ENCODE measurements at regions not wholly inside any gene's neighbourhood (a gene's known extent, or its start where the extent isn't known, plus 50 kb on each side); places are given as distances from the start of the nearest gene placed in this dataset.

DNA sequence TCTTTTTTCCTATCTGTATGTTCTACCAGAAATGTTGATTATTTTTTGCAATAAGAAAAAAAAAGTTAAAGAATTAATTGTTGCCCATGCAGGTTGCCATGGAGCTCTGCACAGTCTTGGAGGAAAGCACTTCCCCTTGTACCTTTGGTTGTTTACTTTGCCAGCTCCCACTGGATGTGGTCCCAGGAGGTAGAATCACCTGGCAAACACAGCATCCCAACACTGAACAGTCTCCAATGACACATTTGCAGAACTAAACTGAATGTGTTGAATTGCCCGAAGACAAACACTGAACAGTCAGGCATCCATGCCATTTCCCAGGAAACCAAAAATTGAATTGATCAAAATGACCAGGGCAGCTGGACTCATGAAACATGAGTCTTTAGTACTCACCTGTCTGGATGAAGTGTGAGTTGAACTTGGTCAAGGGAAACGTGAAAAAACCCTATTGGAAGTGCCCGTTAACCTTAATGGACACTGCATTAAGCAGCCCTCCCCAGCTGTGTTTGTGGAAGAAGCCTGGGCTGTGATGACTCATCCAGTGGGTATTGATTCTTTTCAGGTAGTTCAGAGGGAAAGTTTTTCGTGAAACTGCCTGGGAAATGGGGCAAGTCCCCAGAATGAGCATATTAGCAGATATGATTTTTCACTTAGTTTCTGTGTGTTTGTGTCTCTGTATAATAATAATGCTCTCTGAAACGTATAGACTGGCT is 284.7 kb upstream of the STT3B start:
- in situ Hi-C loops (cut with MboI; ENCODE audit: low sequenced_read_pairs), result no loop called here
- Histone ChIP-seq H3K36me3 (replicated peaks) (no peaks in the 10 kb centered on the region), H3K4me3 (no peak overlapping the region), H3K9me3 (no peaks in the 10 kb centered on the region), H3K4me1 (no peaks in the 10 kb centered on the region), H3K27me3 (ENCODE audit: low read depth) (no peaks in the 10 kb centered on the region)
- DNase-seq (ENCODE audit: low spot score in 2 of 2), result no peak

GRCh38 chr3:31248563-31248992 is 284.1 kb upstream of the STT3B start:
- no peak for DNase-seq (ENCODE audit: low spot score in 2 of 2)
- Histone ChIP-seq H3K4me3 (no peak overlapping the region), H3K27me3 (ENCODE audit: low read depth) (no peaks in the 10 kb centered on the region)

DNA sequence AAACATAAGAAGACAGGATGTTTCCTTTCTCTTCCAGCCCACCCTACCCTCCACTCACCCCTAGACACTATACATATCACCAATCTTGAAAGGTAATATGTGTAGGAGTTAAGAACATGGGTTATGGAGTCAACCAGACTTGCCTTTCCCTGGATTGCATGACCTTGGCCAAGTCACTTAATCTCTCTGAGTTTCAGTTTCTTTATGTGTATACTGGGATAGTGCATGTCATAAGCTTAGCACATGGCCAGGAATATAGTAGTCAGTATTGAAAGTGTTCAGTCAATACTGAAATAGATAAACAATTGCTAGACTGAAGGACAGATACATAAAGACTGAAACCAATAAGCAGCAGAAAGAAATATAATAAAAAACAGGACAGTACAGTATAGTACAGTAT is 283.2 kb upstream of the STT3B start:
- Histone ChIP-seq H3K4me1 (no peaks in the 10 kb centered on the region), H3K27me3 (ENCODE audit: low read depth) (no peaks in the 10 kb centered on the region), H3K4me3 (no peak overlapping the region), H3K9me3 (no peaks in the 10 kb centered on the region), H3K36me3 (replicated peaks) (no peaks in the 10 kb centered on the region)
- no peak for DNase-seq (ENCODE audit: low spot score in 2 of 2)
- in situ Hi-C loops (cut with MboI; ENCODE audit: low sequenced_read_pairs), result no loop called here

More at GRCh38 chr3:31248563-31248992, 284.1 kb upstream of the STT3B start:
- Histone ChIP-seq H3K4me1 (no peaks in the 10 kb centered on the region), H3K36me3 (replicated peaks) (no peaks in the 10 kb centered on the region), H3K9me3 (no peaks in the 10 kb centered on the region)
- in situ Hi-C loops (cut with MboI; ENCODE audit: low sequenced_read_pairs), result no loop called here

GRCh38 chr3:31250116-31250777 is 282.5 kb upstream of the STT3B start:
- DNase-seq (ENCODE audit: low spot score in 2 of 2), result no peak
- no peaks in the 10 kb centered on the region for H3K27me3 ChIP-seq (ENCODE audit: low read depth)
- no peaks in the 10 kb centered on the region for H3K4me1 ChIP-seq
- no peaks in the 10 kb centered on the region for H3K9me3 ChIP-seq
- in situ Hi-C loops (cut with MboI; ENCODE audit: low sequenced_read_pairs), result no loop called here
- H3K4me3 ChIP-seq, result no peak overlapping the region
- no peaks in the 10 kb centered on the region for H3K36me3 ChIP-seq (replicated peaks)

DNA sequence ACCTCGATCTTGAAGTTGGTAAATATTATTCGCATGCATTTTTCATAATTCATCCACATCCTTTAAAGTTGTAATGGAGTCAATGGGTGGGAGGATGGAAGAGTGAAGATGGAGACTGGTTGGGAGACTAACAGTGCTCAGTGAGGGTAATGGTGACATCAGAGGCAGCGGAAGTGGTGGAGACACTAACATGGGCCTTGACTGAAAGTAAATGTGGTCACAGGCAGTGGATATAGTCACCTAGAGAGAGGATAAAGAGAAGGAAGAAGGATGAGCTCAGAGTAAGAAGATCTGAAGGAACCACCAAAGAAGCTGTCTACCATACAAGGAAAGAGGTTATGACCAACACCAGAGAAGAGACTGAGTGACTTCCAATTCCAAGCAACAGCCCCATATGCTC is 281.6 kb upstream of the STT3B start:
- Histone ChIP-seq H3K27me3 (ENCODE audit: low read depth) (no peaks in the 10 kb centered on the region), H3K4me1 (no peaks in the 10 kb centered on the region), H3K9me3 (no peaks in the 10 kb centered on the region), H3K36me3 (replicated peaks) (no peaks in the 10 kb centered on the region), H3K4me3 (no peak overlapping the region)
- DNase-seq (ENCODE audit: low spot score in 2 of 2), result no peak
- in situ Hi-C loops (cut with MboI; ENCODE audit: low sequenced_read_pairs), result no loop called here

DNA sequence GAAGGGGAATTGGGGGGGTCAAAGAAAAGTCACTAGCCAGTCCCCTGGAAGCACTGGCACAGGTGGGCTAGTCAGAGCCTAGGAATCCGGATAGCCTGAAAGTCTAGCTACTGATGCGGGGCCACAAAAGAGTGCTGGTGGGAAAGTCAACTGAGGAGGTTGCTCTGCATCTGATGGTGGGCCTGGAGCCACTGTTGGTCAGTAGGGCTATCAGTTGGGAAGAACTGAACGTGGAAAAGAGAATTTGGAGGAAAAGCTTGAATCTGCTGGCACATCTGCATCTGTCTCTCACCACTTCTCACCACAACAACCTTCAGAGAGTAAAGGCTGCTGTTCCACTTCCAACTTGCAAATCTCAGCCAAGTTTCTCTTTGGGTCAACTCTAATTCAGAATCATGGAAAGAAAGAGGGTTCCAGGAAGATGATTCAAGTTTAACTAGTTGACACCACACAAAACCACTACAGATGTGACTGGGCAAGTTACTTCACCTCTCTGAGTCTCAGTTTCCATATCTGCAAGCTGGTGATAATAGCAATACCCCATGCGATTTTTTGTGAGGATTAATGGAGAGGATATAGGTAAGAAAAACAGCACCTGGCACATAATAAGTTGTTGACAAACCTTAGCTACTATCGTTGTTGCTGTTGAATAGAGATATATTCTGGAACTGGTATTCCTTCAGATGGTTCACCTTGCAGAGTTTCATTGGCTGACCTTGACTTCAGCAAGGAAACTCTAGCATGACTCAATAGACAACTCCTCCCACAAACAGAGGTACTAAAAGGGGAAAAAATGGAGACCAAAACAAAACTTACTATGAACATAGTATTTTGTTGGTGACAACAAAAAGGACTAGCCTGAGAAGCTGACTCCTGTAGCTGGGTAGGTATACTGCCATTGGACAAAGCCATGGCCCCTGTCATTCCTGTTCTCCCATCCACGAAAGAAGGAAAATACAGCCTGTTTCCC is 280.2 kb upstream of the STT3B start:
- H3K4me1 ChIP-seq, result no peaks in the 10 kb centered on the region
- no peak overlapping the region for H3K4me3 ChIP-seq
- H3K27me3 ChIP-seq (ENCODE audit: low read depth), result no peaks in the 10 kb centered on the region
- no peaks in the 10 kb centered on the region for H3K9me3 ChIP-seq
- DNase-seq (ENCODE audit: low spot score in 2 of 2), result no peak
- no peaks in the 10 kb centered on the region for H3K36me3 ChIP-seq (replicated peaks)
- in situ Hi-C loops (cut with MboI; ENCODE audit: low sequenced_read_pairs), result no loop called here

DNA sequence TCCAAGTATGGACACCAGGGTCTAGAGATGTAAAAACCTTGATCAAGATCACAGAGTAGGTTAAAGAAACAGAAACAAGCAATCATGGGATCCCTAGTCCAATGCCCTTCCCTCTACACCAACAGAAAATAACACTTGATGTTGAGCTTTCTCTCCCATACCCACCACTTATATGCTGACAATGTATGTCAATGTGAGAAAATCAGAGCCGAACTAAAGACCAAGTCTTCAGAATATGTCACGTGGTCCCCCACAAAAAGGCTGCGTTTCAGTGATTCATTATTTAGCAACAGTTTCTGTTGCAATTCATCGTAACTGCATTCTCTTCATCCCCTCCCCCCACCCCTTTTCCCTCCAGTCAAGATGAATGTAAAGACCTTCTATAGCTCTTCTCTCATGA is 278.9 kb upstream of the STT3B start:
- Histone ChIP-seq H3K4me3 (no peak overlapping the region), H3K4me1 (no peaks in the 10 kb centered on the region), H3K36me3 (replicated peaks) (no peaks in the 10 kb centered on the region), H3K27me3 (ENCODE audit: low read depth) (no peaks in the 10 kb centered on the region), H3K9me3 (no peaks in the 10 kb centered on the region)
- no peak for DNase-seq (ENCODE audit: low spot score in 2 of 2)
- in situ Hi-C loops (cut with MboI; ENCODE audit: low sequenced_read_pairs), result no loop called here

GRCh38 chr3:31254483-31254882 is 278.2 kb upstream of the STT3B start:
- Histone ChIP-seq H3K27me3 (ENCODE audit: low read depth) (no peaks in the 10 kb centered on the region), H3K9me3 (no peaks in the 10 kb centered on the region), H3K4me3 (no peak overlapping the region), H3K36me3 (replicated peaks) (no peaks in the 10 kb centered on the region), H3K4me1 (no peaks in the 10 kb centered on the region)
- DNase-seq (ENCODE audit: low spot score in 2 of 2), result no peak
- in situ Hi-C loops (cut with MboI; ENCODE audit: low sequenced_read_pairs), result no loop called here

- DNase-seq (ENCODE audit: low spot score in 2 of 2), result no peak
- Histone ChIP-seq H3K27me3 (ENCODE audit: low read depth) (no peaks in the 10 kb centered on the region), H3K4me1 (no peaks in the 10 kb centered on the region), H3K4me3 (no peak overlapping the region), H3K9me3 (no peaks in the 10 kb centered on the region), H3K36me3 (replicated peaks) (no peaks in the 10 kb centered on the region)
- in situ Hi-C loops (cut with MboI; ENCODE audit: low sequenced_read_pairs), result no loop called here
Measured at GRCh38 chr3:31255007-31255581, 277.6 kb upstream of the STT3B start.

- no peaks in the 10 kb centered on the region for H3K4me1 ChIP-seq
- no peak for DNase-seq (ENCODE audit: low spot score in 2 of 2)
- no peaks in the 10 kb centered on the region for H3K9me3 ChIP-seq
- H3K36me3 ChIP-seq (replicated peaks), result no peaks in the 10 kb centered on the region
- H3K27me3 ChIP-seq (ENCODE audit: low read depth), result no peaks in the 10 kb centered on the region
- H3K4me3 ChIP-seq, result no peak overlapping the region
- in situ Hi-C loops (cut with MboI; ENCODE audit: low sequenced_read_pairs), result no loop called here
Measured at GRCh38 chr3:31262201-31262600, 270.5 kb upstream of the STT3B start.

GRCh38 chr3:31263897-31264296 is 268.8 kb upstream of the STT3B start:
- in situ Hi-C loops (cut with MboI; ENCODE audit: low sequenced_read_pairs), result no loop called here
- Histone ChIP-seq H3K9me3 (no peaks in the 10 kb centered on the region), H3K36me3 (replicated peaks) (no peaks in the 10 kb centered on the region), H3K4me1 (no peaks in the 10 kb centered on the region), H3K27me3 (ENCODE audit: low read depth) (no peaks in the 10 kb centered on the region), H3K4me3 (no peak overlapping the region)
- DNase-seq (ENCODE audit: low spot score in 2 of 2), result no peak

GRCh38 chr3:31265646-31266428 is 266.9 kb upstream of the STT3B start:
- H3K27me3 ChIP-seq (ENCODE audit: low read depth), result no peaks in the 10 kb centered on the region
- DNase-seq (ENCODE audit: low spot score in 2 of 2), result no peak
- no peak overlapping the region for H3K4me3 ChIP-seq
- H3K9me3 ChIP-seq, result no peaks in the 10 kb centered on the region
- in situ Hi-C loops (cut with MboI; ENCODE audit: low sequenced_read_pairs), result no loop called here
- no peaks in the 10 kb centered on the region for H3K4me1 ChIP-seq
- H3K36me3 ChIP-seq (replicated peaks), result no peaks in the 10 kb centered on the region

GRCh38 chr3:31268868-31269267 is 263.9 kb upstream of the STT3B start:
- in situ Hi-C loops (cut with MboI; ENCODE audit: low sequenced_read_pairs), result no loop called here
- H3K36me3 ChIP-seq (replicated peaks), result no peaks in the 10 kb centered on the region
- no peak overlapping the region for H3K4me3 ChIP-seq
- DNase-seq (ENCODE audit: low spot score in 2 of 2), result no peak
- no peaks in the 10 kb centered on the region for H3K4me1 ChIP-seq
- H3K27me3 ChIP-seq (ENCODE audit: low read depth), result no peaks in the 10 kb centered on the region
- no peaks in the 10 kb centered on the region for H3K9me3 ChIP-seq
